HUES64 (cell line): ENCODE measurements at regions not wholly inside any gene's neighbourhood (a gene's known extent, or its start where the extent isn't known, plus 50 kb on each side); places are given as distances from the start of the nearest gene placed in this dataset.

Experiments
- H3K27ac ChIP-seq: 2 replicates; pipeline ENCODE4 v1.7.0; 2013; ENCODE audit warnings: low read depth, low read length, inconsistent platforms
- H3K27me3 ChIP-seq: 2 replicates; pipeline ENCODE4 v1.6.1; 2013; ENCODE audit warnings: mild to moderate bottlenecking, low read length; ENCODE audit not compliant: insufficient read depth
- H3K36me3 ChIP-seq: 2 replicates; pipeline ENCODE4 v1.6.1; 2013; ENCODE audit warnings: mild to moderate bottlenecking, low read length; ENCODE audit not compliant: insufficient read depth
- H3K4me1 ChIP-seq: 2 replicates; pipeline ENCODE4 v1.6.1; 2013; ENCODE audit warnings: mild to moderate bottlenecking, low read length, moderate library complexity; ENCODE audit not compliant: insufficient read depth
- H3K4me3 ChIP-seq: 2 replicates; pipeline ENCODE4 v1.5.1; 2013; ENCODE audit warnings: mild to moderate bottlenecking, low read length, moderate library complexity
- H3K9ac ChIP-seq: 2 replicates; pipeline ENCODE4 v1.6.1; 2013; ENCODE audit warnings: mild to moderate bottlenecking, low read depth, low read length
- H3K9me3 ChIP-seq: 2 replicates; pipeline ENCODE4 v1.6.1; 2013; ENCODE audit warnings: low read depth, low read length; ENCODE audit not compliant: insufficient read depth
- WGBS: fragments of 150-250, 120-280 bp; methylation state at CpG from one replicate; pipeline ENCODE4 v1.1.7; 2013; ENCODE audit warnings: missing lambda C conversion rate; 5-methylcytosine and 5-hydroxymethylcytosine counted together

DNA sequence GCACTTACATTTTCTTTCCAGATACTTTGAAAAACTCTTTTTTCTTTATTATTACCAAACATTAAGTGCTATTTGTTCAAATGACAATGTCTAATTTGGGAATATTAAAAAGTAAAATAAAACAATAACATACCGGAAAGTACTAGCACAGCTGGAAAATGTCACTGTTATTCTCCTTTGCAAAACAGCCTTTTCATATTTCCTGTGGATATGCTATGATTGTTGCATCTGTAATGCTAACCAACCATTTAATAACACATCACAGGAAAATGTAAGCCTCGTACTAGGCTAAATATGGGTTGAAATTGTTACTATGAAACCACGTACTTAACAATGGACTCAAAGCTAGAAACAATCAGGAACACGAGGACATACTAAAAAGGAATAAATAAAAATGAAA, 298.1 kb downstream of the CBLN2 start:
- Histone ChIP-seq H3K4me1 (no peaks in the 10 kb centered on the region), H3K27me3 (no peaks in the 10 kb centered on the region), H3K9me3 (peaks cover 97% of the 10 kb centered on the region), H3K4me3 (no peak overlapping the region), H3K9ac (no peak overlapping the region), H3K36me3 (no peaks in the 10 kb centered on the region), H3K27ac (no peak overlapping the region)
- no CpG with 5 or more reads among the region's 4 CpGs for WGBS

- no CpG with 5 or more reads among the region's 2 CpGs for WGBS
- H3K36me3 ChIP-seq, result no peaks in the 10 kb centered on the region
- peaks cover 87% of the 10 kb centered on the region for H3K9me3 ChIP-seq
- no peak overlapping the region for H3K4me3 ChIP-seq
- no peaks in the 10 kb centered on the region for H3K4me1 ChIP-seq
- H3K9ac ChIP-seq, result no peak overlapping the region
- no peaks in the 10 kb centered on the region for H3K27me3 ChIP-seq
- no peak overlapping the region for H3K27ac ChIP-seq
Measured at GRCh38 chr18:72235422-72235821, 308.7 kb downstream of the CBLN2 start.

DNA sequence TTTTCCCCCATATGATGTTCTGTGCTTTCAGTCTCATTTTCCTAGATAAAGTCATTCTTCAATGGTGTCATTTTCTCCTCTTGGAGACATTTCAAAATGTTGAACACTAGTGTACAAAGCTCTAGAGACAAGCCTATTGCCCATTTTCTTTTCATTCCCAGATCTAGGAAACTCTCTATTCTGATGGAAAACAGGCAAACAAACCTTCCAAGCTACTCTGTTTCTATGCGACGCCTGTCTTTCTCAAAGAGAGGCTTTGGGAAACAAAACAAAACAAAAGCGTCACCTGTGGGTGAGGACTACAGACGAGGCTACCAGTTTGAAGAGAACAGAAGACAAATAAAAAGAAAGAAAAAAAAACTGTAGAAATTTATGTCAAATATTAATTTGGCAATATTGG, 311.0 kb downstream of the CBLN2 start:
- H3K27me3 ChIP-seq, result no peaks in the 10 kb centered on the region
- H3K9ac ChIP-seq, result no peak overlapping the region
- no peaks in the 10 kb centered on the region for H3K4me1 ChIP-seq
- no peak overlapping the region for H3K4me3 ChIP-seq
- H3K36me3 ChIP-seq, result no peaks in the 10 kb centered on the region
- H3K9me3 ChIP-seq, result peaks cover 84% of the 10 kb centered on the region
- 82% methylated on average over 4 of the region's 4 CpGs for WGBS
- H3K27ac ChIP-seq, result no peak overlapping the region

DNA sequence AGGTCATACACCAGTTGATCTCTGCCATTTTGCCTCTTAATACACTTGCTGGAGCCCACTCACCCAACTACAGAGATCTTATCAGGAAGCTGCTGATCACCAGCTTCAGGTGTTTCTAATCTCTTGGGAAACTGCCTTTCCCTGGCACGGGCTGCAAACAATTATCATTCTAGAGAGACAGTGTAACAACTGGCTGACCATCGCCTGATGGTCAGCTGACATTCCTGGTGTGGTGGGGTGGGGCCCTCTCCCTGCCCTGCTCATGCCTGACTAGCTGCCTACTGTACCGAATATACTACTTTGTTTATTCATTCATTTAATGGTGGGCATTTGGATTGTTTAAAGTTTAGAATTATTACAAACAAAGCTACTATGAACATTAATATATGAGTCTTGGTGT, 311.5 kb downstream of the CBLN2 start:
- Histone ChIP-seq H3K36me3 (no peaks in the 10 kb centered on the region), H3K4me1 (no peaks in the 10 kb centered on the region)

GRCh38 chr18:72225958-72226357, 318.2 kb downstream of the CBLN2 start:
- H3K36me3 ChIP-seq, result no peaks in the 10 kb centered on the region
- H3K27me3 ChIP-seq, result no peaks in the 10 kb centered on the region
- no peak overlapping the region for H3K9ac ChIP-seq
- H3K27ac ChIP-seq, result no peak overlapping the region
- 76% methylated on average over 4 of the region's 4 CpGs for WGBS
- H3K4me1 ChIP-seq, result no peaks in the 10 kb centered on the region
- peaks cover 77% of the 10 kb centered on the region for H3K9me3 ChIP-seq
- H3K4me3 ChIP-seq, result no peak overlapping the region

More for the DNA sequence above, 311.5 kb downstream of the CBLN2 start:
- peaks cover 79% of the 10 kb centered on the region for H3K9me3 ChIP-seq
- whole genome bisulfite sequencing, result 71% methylated on average over 2 of the region's 3 CpGs
- H3K9ac ChIP-seq, result no peak overlapping the region
- H3K27me3 ChIP-seq, result no peaks in the 10 kb centered on the region
- no peak overlapping the region for H3K4me3 ChIP-seq
- H3K27ac ChIP-seq, result no peak overlapping the region

DNA sequence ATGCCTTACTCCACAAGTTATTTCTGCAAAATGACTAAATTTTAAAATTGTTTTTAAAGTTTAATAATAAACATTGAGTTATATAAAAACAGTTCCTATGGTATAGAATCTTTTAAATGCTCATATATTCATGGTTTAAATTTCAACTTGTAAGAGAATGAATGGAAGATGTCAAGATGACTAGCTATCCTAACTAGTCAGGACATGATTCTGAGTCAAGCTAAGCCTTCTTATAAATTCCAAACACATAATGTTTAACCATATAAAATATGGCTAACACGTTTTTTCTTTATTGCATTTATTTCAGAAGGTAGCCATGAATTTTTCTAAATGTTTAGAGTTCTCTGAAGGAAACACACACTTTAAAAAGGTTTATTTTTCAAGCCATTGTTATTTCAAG, 320.4 kb downstream of the CBLN2 start:
- H3K9me3 ChIP-seq, result peaks cover 81% of the 10 kb centered on the region
- no peak overlapping the region for H3K9ac ChIP-seq
- no peaks in the 10 kb centered on the region for H3K4me1 ChIP-seq
- no peak overlapping the region for H3K27ac ChIP-seq
- H3K36me3 ChIP-seq, result no peaks in the 10 kb centered on the region
- no peak overlapping the region for H3K4me3 ChIP-seq
- no CpG with 5 or more reads among the region's 1 CpG for WGBS
- H3K27me3 ChIP-seq, result no peaks in the 10 kb centered on the region

GRCh38 chr18:72208920-72209676, 335.0 kb downstream of the CBLN2 start:
- Histone ChIP-seq H3K36me3 (no peaks in the 10 kb centered on the region), H3K4me1 (no peaks in the 10 kb centered on the region), H3K4me3 (no peak overlapping the region), H3K9ac (no peak overlapping the region), H3K27me3 (no peaks in the 10 kb centered on the region), H3K27ac (no peak overlapping the region), H3K9me3 (peaks cover 85% of the 10 kb centered on the region)
- 94% methylated on average over 59 of the region's 60 CpGs for WGBS

- Histone ChIP-seq H3K27ac (no peak overlapping the region), H3K4me1 (no peaks in the 10 kb centered on the region), H3K36me3 (no peaks in the 10 kb centered on the region), H3K9me3 (peaks cover 81% of the 10 kb centered on the region), H3K9ac (no peak overlapping the region), H3K27me3 (no peaks in the 10 kb centered on the region), H3K4me3 (no peak overlapping the region)
- 92% methylated on average over 6 of the region's 6 CpGs for WGBS
Measured at GRCh38 chr18:72207280-72207679, 336.9 kb downstream of the CBLN2 start.

DNA sequence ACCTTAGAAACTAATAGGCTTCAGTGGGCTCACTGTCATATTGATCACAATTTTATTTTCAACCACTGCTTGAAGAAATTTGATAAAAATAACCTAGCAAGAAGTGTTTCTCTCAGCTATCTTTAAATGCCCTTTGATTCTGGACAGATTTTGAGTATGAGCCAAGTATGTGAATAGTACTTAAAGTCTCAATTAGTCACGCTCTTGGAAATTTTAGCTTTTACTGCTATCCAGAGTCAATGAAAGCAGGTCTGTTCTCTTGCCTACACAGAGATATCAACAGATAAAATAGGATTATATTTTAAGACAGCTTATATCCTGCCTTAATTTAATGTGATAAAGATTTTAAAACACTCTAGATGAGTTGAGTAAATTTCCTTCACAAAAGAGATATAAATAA, 337.3 kb downstream of the CBLN2 start:
- H3K27ac ChIP-seq, result no peak overlapping the region
- H3K4me1 ChIP-seq, result no peaks in the 10 kb centered on the region
- H3K36me3 ChIP-seq, result no peaks in the 10 kb centered on the region
- no peak overlapping the region for H3K9ac ChIP-seq
- peaks cover 80% of the 10 kb centered on the region for H3K9me3 ChIP-seq
- WGBS, result 80% methylated on average over 1 of the region's 1 CpG
- no peaks in the 10 kb centered on the region for H3K27me3 ChIP-seq
- no peak overlapping the region for H3K4me3 ChIP-seq

GRCh38 chr18:72201032-72201431, 343.1 kb downstream of the CBLN2 start:
- H3K9me3 ChIP-seq, result peaks cover 82% of the 10 kb centered on the region
- no peak overlapping the region for H3K27ac ChIP-seq
- H3K9ac ChIP-seq, result no peak overlapping the region

GRCh38 chr18:72197591-72197990, 346.6 kb downstream of the CBLN2 start:
- Histone ChIP-seq H3K36me3 (no peaks in the 10 kb centered on the region), H3K9ac (no peak overlapping the region), H3K4me3 (no peak overlapping the region), H3K27me3 (no peaks in the 10 kb centered on the region), H3K27ac (no peak overlapping the region), H3K9me3 (peaks cover 83% of the 10 kb centered on the region), H3K4me1 (no peaks in the 10 kb centered on the region)

More at GRCh38 chr18:72201032-72201431, 343.1 kb downstream of the CBLN2 start:
- Histone ChIP-seq H3K4me1 (no peaks in the 10 kb centered on the region), H3K4me3 (no peak overlapping the region), H3K36me3 (no peaks in the 10 kb centered on the region), H3K27me3 (no peaks in the 10 kb centered on the region)

DNA sequence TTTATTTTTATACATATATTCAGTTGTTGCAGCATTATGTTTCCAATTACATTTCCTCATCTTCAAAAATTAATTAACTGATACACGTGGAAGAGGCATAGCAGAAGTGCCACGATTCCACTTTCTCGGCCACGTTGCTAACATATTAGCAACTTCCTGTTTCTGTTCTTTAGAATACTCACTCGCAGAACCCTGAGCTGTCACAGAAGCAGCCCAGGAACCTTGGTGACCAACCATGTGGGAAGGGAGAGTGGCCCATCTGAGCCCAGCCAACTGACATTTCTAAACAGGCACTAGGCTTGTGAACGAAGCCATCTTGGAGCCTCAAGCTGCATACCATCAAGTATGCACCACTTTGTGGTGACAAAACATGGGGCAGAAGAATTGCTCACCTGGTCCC, 350.1 kb downstream of the CBLN2 start:
- Histone ChIP-seq H3K9me3 (peaks cover 69% of the 10 kb centered on the region), H3K36me3 (no peaks in the 10 kb centered on the region), H3K9ac (no peak overlapping the region), H3K4me3 (no peak overlapping the region), H3K4me1 (no peaks in the 10 kb centered on the region), H3K27ac (no peak overlapping the region), H3K27me3 (no peaks in the 10 kb centered on the region)
- WGBS, result 85% methylated on average over 6 of the region's 6 CpGs
